ENCODE measurements at regions not wholly inside any gene's neighbourhood (a gene's known extent, or its start where the extent isn't known, plus 50 kb on each side); places are given as distances from the start of the nearest gene placed in this dataset.
"Not testable (repeated sequence)": the region's sequence is repeated elsewhere in the genome, so short reads cannot be mapped to it uniquely, and the experiment has no call there.

DNA sequence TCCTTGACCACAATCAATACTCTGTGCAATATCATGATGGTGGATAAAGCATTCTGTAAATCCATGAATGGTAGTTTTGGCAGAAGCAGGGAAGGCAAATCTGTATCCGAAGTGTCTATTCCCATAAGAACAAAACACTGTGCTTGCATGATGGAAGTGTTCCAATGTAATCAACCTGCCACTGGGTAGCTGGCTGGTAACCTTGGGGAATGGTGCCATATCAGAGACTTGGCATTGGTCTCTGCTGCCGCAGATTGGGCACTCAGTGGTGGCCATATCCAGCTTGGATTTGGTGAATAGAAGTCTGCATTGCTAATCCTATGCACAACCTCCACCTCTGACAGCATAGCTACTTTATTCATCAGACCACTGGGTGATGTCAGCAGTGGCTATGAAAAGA lies 114.3 kb upstream of the EMCN start:
- H3K36me3 ChIP-seq = no peaks in the 10 kb centered on the region
- intact Hi-C loops (cut with DNase I; ENCODE audit: low total_unique reads) = no loop called here
- no peak for DNase-seq (ENCODE audit: low spot score in 2 of 2)
- TF ChIP-seq POLR2A (IDR thresholded peaks at IDR 0.05) (no peak), POLR2AphosphoS5 (IDR thresholded peaks at IDR 0.05) (no peak)
- TF ChIP-seq, protein P1, sequence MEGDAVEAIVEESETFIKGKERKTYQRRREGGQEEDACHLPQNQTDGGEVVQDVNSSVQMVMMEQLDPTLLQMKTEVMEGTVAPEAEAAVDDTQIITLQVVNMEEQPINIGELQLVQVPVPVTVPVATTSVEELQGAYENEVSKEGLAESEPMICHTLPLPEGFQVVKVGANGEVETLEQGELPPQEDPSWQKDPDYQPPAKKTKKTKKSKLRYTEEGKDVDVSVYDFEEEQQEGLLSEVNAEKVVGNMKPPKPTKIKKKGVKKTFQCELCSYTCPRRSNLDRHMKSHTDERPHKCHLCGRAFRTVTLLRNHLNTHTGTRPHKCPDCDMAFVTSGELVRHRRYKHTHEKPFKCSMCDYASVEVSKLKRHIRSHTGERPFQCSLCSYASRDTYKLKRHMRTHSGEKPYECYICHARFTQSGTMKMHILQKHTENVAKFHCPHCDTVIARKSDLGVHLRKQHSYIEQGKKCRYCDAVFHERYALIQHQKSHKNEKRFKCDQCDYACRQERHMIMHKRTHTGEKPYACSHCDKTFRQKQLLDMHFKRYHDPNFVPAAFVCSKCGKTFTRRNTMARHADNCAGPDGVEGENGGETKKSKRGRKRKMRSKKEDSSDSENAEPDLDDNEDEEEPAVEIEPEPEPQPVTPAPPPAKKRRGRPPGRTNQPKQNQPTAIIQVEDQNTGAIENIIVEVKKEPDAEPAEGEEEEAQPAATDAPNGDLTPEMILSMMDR (IDR thresholded peaks at IDR 0.05) = no peak
- H3K27ac ChIP-seq = no peak overlapping the region
- no peak overlapping the region for H3K4me3 ChIP-seq
- H3K9me3 ChIP-seq = no peaks in the 10 kb centered on the region
- H3K27me3 ChIP-seq = no peaks in the 10 kb centered on the region
- no peaks in the 10 kb centered on the region for H3K4me1 ChIP-seq

DNA sequence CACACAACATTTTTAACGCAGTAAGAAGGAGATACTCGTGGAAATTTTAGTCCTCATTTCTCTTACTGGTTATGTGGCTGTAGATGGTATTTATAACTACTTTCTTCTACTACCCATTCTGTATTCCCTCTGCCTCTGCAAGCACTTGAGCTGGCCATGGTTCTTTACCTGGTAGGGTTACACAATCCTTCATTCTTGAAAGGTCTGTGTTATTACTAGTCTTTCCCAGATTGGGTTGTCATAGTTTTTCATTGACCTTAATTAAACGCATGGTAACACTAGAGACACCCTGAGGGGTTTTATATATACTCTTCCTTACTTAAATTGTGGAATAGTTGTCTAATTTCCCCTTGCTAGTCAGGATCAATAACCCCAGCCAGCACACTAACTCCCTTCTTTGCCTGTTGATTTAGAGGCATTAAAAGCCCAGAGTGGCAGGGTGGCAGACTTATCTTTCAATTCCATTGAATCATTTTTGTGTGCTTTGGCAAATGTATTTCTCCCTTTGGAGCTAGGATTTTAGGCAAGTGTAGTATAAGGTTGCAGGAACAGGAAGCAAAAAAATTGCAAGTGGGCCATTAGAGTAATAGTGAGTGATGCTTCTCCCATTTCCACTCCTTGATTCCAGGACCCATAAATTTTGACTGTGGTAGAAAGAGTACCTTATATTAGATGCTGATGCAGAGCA lies 113.6 kb upstream of the EMCN start:
- H3K4me3 ChIP-seq = no peak overlapping the region
- TF ChIP-seq POLR2A (IDR thresholded peaks at IDR 0.05) = no peak
- intact Hi-C loops (cut with DNase I; ENCODE audit: low total_unique reads) = no loop called here
- H3K36me3 ChIP-seq = no peaks in the 10 kb centered on the region
- H3K27me3 ChIP-seq = no peaks in the 10 kb centered on the region
- H3K27ac ChIP-seq = no peak overlapping the region
- no peak for DNase-seq (ENCODE audit: low spot score in 2 of 2)
- peaks cover 0 to 5% of the 10 kb centered on the region in 2 donors for H3K9me3 ChIP-seq
- no peaks in the 10 kb centered on the region for H3K4me1 ChIP-seq

- no peak for TF ChIP-seq POLR2AphosphoS5 (IDR thresholded peaks at IDR 0.05)
- TF ChIP-seq, protein P1 (IDR thresholded peaks at IDR 0.05) = no peak
- no peak for TF ChIP-seq POLR2A (IDR thresholded peaks at IDR 0.05)
- Histone ChIP-seq H3K27me3 (no peaks in the 10 kb centered on the region), H3K27ac (no peak overlapping the region), H3K4me1 (no peaks in the 10 kb centered on the region), H3K4me3 (no peak overlapping the region), H3K9me3 (peaks cover 0 to 16% of the 10 kb centered on the region in 2 donors), H3K36me3 (no peaks in the 10 kb centered on the region)
- no peak for DNase-seq (ENCODE audit: low spot score in 2 of 2)
- intact Hi-C loops (cut with DNase I; ENCODE audit: low total_unique reads) = no loop called here
Observed at GRCh38 chr4:100630341-100630740, 112.5 kb upstream of the EMCN start.

GRCh38 chr4:100609810-100610209 lies 92.0 kb upstream of the EMCN start:
- Histone ChIP-seq H3K27me3 (no peaks in the 10 kb centered on the region), H3K27ac (no peak overlapping the region), H3K36me3 (no peaks in the 10 kb centered on the region), H3K9me3 (no peaks in the 10 kb centered on the region), H3K4me1 (no peaks in the 10 kb centered on the region), H3K4me3 (no peak overlapping the region)
- DNase-seq (ENCODE audit: low spot score in 2 of 2) = no peak
- intact Hi-C loops (cut with DNase I; ENCODE audit: low total_unique reads) = no loop called here
- TF ChIP-seq POLR2A (IDR thresholded peaks at IDR 0.05) (no peak), POLR2AphosphoS5 (IDR thresholded peaks at IDR 0.05) (no peak)
- TF ChIP-seq, protein P1 (IDR thresholded peaks at IDR 0.05) = no peak

DNA sequence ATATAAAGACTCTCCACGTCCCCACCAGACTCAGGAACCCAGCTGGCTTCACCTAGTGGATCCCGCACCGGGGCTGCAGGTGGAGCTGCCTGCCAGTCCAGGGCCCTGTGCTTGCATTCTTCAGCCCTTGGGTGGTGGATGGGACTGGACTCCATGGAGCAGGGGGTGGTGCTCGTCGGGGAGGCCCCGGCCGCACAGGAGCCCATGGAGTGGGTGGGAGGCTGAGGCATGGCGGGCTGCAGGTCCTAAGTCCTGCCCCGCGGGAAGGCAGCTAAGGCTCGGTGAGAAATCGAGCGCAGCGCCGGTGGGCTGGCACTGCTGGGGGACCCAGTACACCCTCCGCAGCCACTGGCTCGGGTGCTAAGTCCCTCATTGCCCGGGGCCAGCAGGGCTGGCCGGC lies 90.8 kb upstream of the EMCN start:
- intact Hi-C loops (cut with DNase I; ENCODE audit: low total_unique reads); DNase-seq (ENCODE audit: low spot score in 2 of 2); H3K27me3 ChIP-seq: not testable (repeated sequence)

DNA sequence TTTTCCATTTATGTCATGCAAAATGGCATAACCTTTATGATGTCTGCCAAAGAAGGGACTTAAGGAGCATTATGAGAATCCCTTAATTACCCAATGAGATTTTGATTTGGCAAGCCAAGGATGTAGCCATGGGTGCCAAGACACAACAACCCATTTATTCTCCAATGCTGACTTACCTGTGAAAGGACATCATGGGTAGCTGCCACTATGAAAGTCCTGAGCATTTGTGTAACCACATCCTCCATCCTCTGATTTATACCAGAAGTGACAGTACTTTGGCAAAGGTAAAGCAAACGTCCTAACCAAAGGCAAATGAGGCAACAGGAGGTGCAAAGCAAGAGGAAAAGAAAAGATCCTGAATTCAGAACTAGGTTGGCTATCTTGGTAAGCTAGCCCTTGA lies 87.3 kb upstream of the EMCN start:
- Histone ChIP-seq H3K9me3 (no peaks in the 10 kb centered on the region), H3K27ac (no peak overlapping the region), H3K4me1 (no peaks in the 10 kb centered on the region), H3K4me3 (no peak overlapping the region), H3K36me3 (no peaks in the 10 kb centered on the region), H3K27me3 (no peaks in the 10 kb centered on the region)
- TF ChIP-seq, protein P1 (IDR thresholded peaks at IDR 0.05) = no peak
- TF ChIP-seq POLR2AphosphoS5 (IDR thresholded peaks at IDR 0.05) = no peak
- TF ChIP-seq POLR2A (IDR thresholded peaks at IDR 0.05) = no peak
- intact Hi-C loops (cut with DNase I; ENCODE audit: low total_unique reads) = no loop called here
- DNase-seq (ENCODE audit: low spot score in 2 of 2) = no peak

More for the DNA sequence above, 90.8 kb upstream of the EMCN start:
- H3K27ac ChIP-seq, H3K9me3 ChIP-seq, H3K4me3 ChIP-seq, H3K36me3 ChIP-seq, H3K4me1 ChIP-seq: not testable (repeated sequence)

All from breast epithelium (tissue), 4 donors.